GM12892 (cell line): ENCODE measurements at regions not wholly inside any gene's neighbourhood (a gene's known extent, or its start where the extent isn't known, plus 50 kb on each side); places are given as distances from the start of the nearest gene placed in this dataset.

ENCODE experiments used
- POLR2A ChIP-seq: IDR thresholded peaks from 2 replicates; pipeline ENCODE4 v1.6.1; 2011; ENCODE audit warnings: low read depth, low read length, control low read depth
- POLR2AphosphoS5 ChIP-seq: IDR thresholded peaks from 2 replicates; pipeline ENCODE4 v1.6.1; 2011; ENCODE audit warnings: low read depth, low read length, control low read depth
- TAF1 ChIP-seq: IDR thresholded peaks from 2 replicates; pipeline ENCODE4 v1.6.1; 2011; ENCODE audit warnings: low read depth, mild to moderate bottlenecking, control low read depth, low read length, borderline replicate concordance

DNA sequence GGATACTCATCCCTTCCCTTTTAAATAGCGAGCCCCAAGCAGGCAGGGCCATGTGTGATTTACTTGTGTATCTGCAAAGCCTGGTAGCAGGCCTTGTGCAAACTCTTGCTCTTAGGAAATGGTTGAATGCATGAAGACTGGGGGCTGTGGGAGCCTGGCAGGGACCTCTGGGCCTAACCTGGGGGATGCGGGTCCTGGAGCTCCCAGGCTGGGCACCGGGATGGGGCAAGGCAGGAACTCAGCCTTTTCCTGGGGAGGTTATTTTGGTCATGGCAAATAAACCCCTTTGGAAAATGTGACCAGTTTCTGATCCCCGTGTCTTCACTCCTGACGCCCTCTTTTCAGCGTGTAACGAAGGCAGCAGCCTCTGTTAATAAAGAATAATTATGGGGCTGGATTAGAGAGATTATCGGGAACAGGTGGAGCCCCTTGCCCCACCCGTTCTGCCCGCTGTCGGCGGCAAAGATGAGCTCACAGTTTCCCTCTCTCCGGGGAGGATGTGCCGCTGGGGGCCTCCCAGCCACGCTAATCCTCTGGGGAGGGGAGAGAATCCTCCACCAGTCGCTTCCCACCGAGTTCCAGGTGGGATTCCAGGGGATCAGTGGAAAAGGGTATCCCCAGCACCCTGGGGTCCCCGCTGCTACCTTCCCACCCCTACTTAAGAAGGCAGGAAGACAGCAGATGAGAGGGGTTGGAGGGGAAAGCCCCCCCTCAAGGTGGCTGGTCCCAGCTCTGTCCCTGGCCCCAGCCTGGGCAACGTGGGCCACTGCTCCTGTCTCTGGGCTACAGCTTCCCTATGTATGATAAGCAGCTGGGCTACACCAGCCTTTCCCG, 69.7 kb upstream of the WNT4 start:
- no peak for TF ChIP-seq POLR2A
- no peak for TF ChIP-seq TAF1
- TF ChIP-seq POLR2AphosphoS5 = no peak
